GM21447 (cell line): ENCODE measurements at regions not wholly inside any gene's neighbourhood (a gene's known extent, or its start where the extent isn't known, plus 50 kb on each side); places are given as distances from the start of the nearest gene placed in this dataset.
"Not testable (repeated sequence)": the region's sequence is repeated elsewhere in the genome, so short reads cannot be mapped to it uniquely, and the experiment has no call there.

Experiments used
- ATAC-seq: cut with Tn5 transposase; IDR thresholded peaks from one replicate; pipeline ENCODE4 v1.9.1; 2021; ENCODE audit not compliant: unreplicated experiment

DNA sequence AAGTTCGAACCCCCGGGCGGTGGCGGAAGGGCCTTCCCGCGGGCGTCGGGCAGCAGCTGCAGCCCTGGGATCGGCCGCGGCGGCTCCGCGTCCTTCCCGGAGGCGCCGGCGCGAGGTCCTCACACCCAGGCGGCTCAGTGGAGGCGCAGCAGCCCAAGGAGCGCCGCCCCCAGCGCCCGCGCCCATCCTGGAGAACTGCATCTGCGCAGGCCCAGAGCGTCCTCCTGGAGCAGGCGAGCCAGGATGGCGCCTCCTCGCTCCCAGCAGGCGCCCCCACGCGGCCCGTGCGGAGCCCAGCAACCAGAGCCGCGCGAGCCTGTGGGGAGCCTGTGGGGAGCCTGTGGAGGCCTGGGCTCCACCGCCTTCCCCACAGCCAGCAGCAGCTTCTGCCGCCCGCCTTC, 872.5 kb downstream of the TMEM121 start:
- not testable (repeated sequence) for ATAC-seq

- ATAC-seq, result not testable (repeated sequence)
Measured at GRCh38 chr14:106401316-106401715, 874.9 kb downstream of the TMEM121 start.

DNA sequence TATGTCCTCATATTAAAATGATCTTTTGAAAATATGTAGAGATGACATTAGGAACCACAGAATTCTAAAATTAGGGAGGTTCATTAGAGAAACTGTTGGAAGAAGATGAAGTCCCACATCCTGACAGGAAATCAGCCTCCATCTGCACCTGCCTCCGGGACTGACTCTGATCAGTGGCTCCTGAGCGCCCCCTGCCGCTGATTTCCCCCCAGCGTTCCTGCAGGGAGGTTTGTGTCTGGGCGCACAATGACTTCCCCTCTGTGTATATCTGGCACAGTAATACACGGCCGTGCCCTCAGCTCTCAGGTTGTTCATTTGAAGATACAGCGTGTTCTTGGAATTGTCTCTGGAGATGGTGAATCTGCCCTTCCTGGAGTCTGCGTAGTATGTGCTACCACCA, 883.8 kb downstream of the TMEM121 start:
- ATAC-seq, result not testable (repeated sequence)

DNA sequence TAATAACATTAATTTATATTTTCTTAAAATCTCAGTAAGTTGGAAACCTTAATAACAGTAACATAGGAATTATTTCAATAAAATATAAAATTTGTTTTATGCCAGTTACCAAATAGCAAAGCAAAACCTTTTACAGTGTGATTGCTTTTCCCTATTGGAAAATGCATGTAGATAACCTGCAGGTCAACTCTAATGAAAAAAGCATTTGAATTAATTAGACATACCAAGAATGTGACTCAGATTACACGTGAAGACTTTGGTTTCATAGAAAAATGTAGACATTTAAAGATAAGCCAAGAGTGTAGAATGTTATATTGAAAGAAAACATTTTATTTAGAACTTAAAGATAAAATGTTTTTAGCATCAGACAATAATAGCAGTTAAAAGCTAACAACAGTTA, 888.1 kb downstream of the TMEM121 start:
- ATAC-seq, result no peak

- ATAC-seq, result peak; percentile 87
Measured at GRCh38 chr14:106417224-106418049, 891.1 kb downstream of the TMEM121 start.

GRCh38 chr14:106419376-106419965, 893.1 kb downstream of the TMEM121 start:
- ATAC-seq, result no peak

DNA sequence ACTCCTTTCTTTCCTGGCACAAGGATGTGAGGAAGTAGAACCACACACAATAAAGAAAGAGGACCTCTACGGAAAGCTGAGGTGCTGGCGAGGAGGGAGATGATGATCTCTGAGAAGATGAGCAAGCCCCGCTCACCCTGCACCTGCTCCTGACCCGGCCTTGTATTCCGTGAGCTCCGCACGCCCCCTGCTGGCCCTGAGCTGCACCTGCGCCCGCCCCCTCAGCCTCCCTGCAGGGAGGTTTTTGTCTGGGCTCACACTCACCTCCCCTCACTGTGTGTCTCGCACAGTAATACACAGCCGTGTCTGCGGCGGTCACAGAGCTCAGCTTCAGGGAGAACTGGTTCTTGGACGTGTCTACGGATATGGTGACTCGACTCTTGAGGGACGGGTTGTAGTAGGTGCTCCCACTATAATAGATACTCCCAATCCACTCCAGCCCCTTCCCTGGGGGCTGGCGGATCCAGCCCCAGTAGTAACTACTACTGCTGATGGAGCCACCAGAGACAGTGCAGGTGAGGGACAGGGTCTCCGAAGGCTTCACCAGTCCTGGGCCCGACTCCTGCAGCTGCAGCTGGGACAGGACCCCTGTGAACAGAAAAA, 895.1 kb downstream of the TMEM121 start:
- not testable (repeated sequence) for ATAC-seq

DNA sequence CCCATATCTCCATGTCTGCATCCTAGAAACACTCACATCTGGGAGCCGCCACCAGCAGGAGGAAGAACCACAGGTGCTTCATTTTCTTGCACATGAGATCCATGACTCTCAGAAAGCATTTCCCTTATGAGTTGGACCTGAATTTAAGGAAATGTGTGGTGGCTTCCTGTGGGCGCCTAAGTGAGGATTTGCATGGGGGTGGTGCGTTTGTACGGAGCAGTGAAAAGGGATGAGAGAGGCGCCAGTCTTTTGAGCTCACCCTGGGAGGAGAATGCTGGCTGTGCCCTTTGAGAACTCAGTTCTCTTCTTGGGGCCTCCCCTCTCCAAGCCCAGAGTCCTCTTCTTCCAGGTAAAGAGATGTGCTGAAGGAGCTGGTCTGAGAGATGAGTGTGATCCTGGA, 895.7 kb downstream of the TMEM121 start:
- ATAC-seq, result no peak

DNA sequence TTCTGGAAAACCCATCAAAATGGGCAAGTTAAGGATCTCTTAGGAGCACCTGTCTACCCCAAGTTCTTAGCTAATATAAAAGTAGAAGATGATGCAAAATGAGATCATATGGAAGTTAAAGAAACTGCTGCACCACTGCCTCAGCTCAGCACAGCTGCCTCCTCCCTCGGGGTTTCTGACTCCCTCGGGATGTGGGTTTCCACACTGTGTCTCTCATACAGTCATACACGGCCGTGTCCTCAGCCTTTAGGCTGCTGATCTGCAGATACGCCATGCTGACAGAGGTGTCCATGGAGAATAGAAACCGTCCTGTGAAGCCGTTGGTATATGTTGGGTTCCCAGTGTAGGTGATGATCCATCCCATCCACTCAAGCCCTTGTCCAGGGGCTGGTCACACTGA, 898.8 kb downstream of the TMEM121 start:
- ATAC-seq, result not testable (repeated sequence)

DNA sequence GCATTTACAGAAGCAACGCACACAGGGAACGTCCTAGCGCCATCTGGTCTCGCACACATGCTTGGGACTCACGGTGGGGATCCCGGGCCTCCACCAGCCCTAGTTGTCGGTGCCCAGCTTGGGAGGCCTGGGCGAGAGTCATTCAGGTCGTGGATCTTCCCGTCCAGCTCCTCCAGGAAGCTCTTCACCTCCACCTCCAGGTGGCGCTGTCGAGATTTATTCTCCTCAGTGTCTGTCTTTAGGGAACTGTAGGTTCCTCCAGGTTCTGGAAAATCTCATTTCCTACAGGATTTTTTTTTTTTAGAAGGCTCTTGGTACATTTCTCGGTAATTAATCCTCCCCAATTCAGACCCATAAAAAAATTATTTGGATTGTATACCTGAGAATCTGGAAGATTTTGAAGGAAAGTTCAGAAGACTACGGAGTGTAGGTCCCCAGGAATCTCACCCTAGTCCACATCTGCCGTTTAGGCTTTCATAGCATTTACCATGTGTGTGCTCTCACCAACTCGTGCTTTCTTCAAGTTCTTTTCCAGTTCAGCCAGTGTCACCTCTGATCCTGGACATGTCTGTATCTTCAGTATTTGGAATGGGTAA, 910.0 kb downstream of the TMEM121 start:
- ATAC-seq, result no peak

- ATAC-seq, result no peak
Measured at GRCh38 chr14:106442857-106443256, 916.5 kb downstream of the TMEM121 start.

GRCh38 chr14:106455026-106455425, 928.6 kb downstream of the TMEM121 start:
- no peak for ATAC-seq

- ATAC-seq, result no peak
Measured at GRCh38 chr14:106459971-106460730, 933.8 kb downstream of the TMEM121 start.

DNA sequence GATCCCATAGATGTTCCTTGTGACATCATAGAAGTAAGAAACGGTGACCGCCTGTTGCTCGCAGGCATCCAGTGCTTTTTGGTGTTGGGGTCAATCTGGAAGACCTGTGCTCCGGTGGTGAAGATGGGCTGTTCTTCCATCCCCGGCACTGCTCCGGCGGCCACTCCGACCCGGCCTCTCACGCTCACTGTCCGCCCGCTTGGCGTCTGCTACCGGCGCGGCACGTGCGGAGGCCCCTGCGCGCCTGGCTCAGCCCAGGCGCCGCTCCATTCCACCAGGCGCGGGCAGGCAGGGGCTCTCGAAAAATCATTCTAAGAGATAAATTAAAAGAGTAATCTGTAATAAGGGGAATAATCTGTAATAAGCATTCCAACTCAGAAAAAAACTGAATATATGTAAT, 934.5 kb downstream of the TMEM121 start:
- no peak for ATAC-seq

GRCh38 chr14:106466483-106466882, 940.1 kb downstream of the TMEM121 start:
- not testable (repeated sequence) for ATAC-seq

- not testable (repeated sequence) for ATAC-seq
Measured at GRCh38 chr14:106468869-106469268, 942.5 kb downstream of the TMEM121 start.

DNA sequence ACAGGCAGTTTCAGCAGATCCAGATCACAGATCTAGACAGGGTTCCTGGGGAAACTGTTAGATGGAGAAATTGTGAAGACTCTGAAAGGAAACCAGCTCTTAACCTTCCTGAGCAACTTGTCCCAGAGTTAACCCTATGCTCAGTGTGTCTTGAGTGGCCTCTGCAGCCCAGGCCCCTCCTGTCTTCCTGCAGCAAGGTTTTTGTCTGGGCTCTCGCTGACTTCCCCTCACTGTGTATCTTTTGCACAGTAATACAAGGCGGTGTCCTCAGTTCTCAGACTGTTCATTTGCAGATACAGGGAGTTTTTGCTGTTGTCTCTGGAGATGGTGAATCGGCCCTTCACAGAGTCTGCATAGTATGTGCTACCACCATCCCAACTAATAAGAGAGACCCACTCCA, 943.6 kb downstream of the TMEM121 start:
- ATAC-seq, result not testable (repeated sequence)

DNA sequence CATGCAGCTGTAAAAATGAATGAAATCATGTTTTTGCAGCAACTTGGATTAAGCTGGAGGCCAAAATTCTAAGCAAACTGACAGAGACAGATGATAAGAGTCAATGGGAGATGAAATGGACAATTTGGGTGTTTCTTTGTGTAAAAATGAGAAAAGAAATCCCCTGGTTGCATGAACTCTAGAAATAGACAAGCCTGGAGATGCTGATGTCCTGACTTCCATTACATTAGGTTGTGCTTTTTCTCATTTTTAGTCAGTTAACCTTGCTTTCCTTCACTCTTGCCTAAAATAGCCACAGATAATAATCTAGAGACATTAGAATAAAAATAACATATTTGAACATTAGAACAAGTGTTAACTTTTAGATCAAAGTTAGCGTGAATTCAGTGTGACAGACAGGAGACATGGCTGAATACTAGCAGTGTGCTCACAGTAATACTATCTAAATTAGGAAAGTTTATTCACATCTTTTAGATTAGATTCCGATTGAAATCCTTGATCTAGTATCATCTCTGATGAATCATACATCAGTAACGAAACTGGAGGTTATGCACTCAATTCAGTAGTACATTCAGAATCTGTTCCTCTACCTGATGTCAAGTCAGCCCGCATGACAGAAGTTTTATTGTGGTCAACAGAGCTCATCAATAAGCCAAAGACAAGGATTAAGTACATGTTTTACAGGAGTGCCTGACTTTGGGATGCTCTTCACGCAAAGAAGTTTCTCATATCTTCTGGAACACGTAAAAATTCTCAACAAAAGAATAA, 948.1 kb downstream of the TMEM121 start:
- not testable (repeated sequence) for ATAC-seq

GRCh38 chr14:106475214-106475613, 948.8 kb downstream of the TMEM121 start:
- ATAC-seq, result not testable (repeated sequence)

DNA sequence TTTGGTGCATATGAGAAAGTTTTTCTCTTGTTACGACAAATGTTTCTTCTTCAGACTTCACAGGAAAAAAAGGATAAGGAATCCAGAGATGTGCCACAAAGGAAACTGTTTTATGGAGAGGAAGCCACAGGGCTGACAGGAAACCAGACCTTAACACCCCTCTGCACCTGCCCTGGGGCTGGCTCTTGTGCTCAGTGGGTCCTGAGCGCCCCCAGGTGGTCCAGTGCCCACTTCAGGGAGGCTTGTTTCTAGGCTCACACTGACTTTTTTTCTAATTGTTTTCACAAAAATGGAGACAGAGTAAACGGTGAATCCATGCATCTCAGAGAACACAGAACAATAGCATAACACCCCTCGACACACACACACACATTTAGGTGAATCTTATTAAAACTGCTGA, 951.2 kb downstream of the TMEM121 start:
- not testable (repeated sequence) for ATAC-seq
